Naive thymus-derived CD8-positive, alpha-beta T cell (primary cell): ENCODE measurements at regions not wholly inside any gene's neighbourhood (a gene's known extent, or its start where the extent isn't known, plus 50 kb on each side); places are given as distances from the start of the nearest gene placed in this dataset.

Experiments
- ATAC-seq, 2 donors: fragments of 150-1000 bp; cut with Tn5 transposase in 1 of 2; sonication (Bioruptor Pico), chemical (Tn5 transposase) in 1 of 2; 1 replicate in 1 of 2; 2 replicates in 1 of 2; pipeline ENCODE4 v1.10.0; 2021; ENCODE audit warnings: mild to moderate bottlenecking in 2 of 2, moderate library complexity in 2 of 2
- POLR2A ChIA-PET: fragments of 350-600 bp; sonication (Branson Sonifier 250); formaldehyde crosslinking; loops from one replicate; lab custom pipeline; 2021; ENCODE audit warnings: antibody characterized with exemption; lab: Charles Lee
- DNase-seq, 10 donors: peaks; one replicate each; pipeline versions ENCODE4 v3.0.0 to v3.0.0-alpha.2; 2020 to 2022
- H3K27ac Mint-ChIP-seq, 10 donors: one replicate each; pipeline ENCODE4 v1.8.0; 2020 to 2022; ENCODE audit warnings: mild to moderate bottlenecking in 10 of 10, mixed read lengths in 10 of 10, moderate library complexity in 4 of 10, inconsistent platforms in 1 of 10
- H3K27me3 Mint-ChIP-seq, 5 donors: one replicate each; pipeline ENCODE4 v1.8.0; 2021 to 2022; ENCODE audit warnings: mixed read lengths in 5 of 5
- H3K36me3 Mint-ChIP-seq, 3 donors: one replicate each; pipeline ENCODE4 v1.8.0; 2020 to 2022; ENCODE audit warnings: mixed read lengths in 3 of 3, mild to moderate bottlenecking in 2 of 3, inconsistent platforms in 1 of 3
- H3K4me1 Mint-ChIP-seq, 4 donors: one replicate each; pipeline ENCODE4 v1.8.0; 2021 to 2022; ENCODE audit warnings: mixed read lengths in 4 of 4
- H3K4me3 Mint-ChIP-seq, 10 donors: one replicate each; pipeline ENCODE4 v1.8.0; 2020 to 2022; ENCODE audit warnings: mild to moderate bottlenecking in 10 of 10, mixed read lengths in 10 of 10, moderate library complexity in 6 of 10, inconsistent platforms in 1 of 10
- H3K9me3 Mint-ChIP-seq, 9 donors: one replicate each; pipeline ENCODE4 v1.8.0; 2020 to 2022; ENCODE audit warnings: mixed read lengths in 9 of 9, mild to moderate bottlenecking in 3 of 9, inconsistent platforms in 1 of 9, moderate library complexity in 1 of 9

DNA sequence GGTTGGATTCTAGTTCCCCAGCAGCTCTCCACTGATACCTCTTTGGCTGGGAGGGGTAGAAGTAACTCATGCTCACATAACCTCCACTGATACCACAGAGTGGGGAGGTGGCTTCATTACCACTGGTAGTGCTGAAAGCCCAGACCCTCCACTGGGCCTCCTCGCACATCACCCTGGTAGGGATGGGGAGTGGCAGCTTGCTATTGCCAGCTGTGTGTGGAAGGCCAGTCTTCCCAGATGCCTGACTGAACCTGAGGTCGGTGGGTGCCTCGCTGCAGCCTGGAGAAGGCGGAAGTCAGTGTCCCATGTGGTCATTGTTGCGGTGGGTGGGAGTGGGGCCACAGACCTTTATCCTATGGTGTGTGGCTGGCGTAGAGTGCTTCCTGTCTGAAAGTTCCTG lies 138.0 kb downstream of the TAF11L14 start:
- POLR2A ChIA-PET = no interaction called here
- no peak overlapping the region for H3K27ac Mint-ChIP-seq
- H3K4me1 Mint-ChIP-seq = no peaks in the 10 kb centered on the region
- no peak for ATAC-seq
- H3K4me3 Mint-ChIP-seq = no peak overlapping the region
- no peaks in the 10 kb centered on the region for H3K36me3 Mint-ChIP-seq
- no peaks in the 10 kb centered on the region for H3K27me3 Mint-ChIP-seq
- H3K9me3 Mint-ChIP-seq = peaks cover 1 to 12% (median 4%) of the 10 kb centered on the region in 9 donors
- no peak for DNase-seq

DNA sequence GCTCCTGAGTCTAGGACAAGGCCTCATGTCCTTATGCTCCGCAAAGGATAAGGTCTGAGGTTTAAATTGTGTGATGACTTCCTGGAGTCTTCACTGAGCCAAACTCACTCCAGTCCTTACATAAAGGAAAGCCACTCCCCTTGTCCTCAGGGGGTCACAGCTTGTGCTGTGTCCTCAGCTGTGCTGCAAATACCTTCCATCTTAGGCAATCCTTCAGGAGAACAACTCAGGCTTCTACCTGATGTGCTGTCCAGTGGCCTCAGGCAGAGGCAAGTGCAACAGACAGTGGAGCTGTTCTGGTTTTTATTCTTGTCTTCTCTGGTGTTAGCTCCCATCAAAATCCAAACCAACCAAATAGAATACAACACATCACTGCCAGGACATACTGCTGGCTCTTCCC lies 151.5 kb downstream of the TAF11L14 start:
- H3K27ac Mint-ChIP-seq = no peak overlapping the region
- POLR2A ChIA-PET = no interaction called here
- no peaks in the 10 kb centered on the region for H3K4me1 Mint-ChIP-seq
- no peak overlapping the region for H3K4me3 Mint-ChIP-seq
- H3K9me3 Mint-ChIP-seq = peaks cover 0 to 12% (median 8%) of the 10 kb centered on the region in 9 donors
- no peak for ATAC-seq
- H3K27me3 Mint-ChIP-seq = no peaks in the 10 kb centered on the region
- no peak for DNase-seq
- H3K36me3 Mint-ChIP-seq = no peaks in the 10 kb centered on the region

- Mint-ChIP-seq H3K4me3 (no peak overlapping the region), H3K27ac (no peak overlapping the region), H3K4me1 (no peaks in the 10 kb centered on the region), H3K9me3 (peaks cover 0 to 14% (median 8%) of the 10 kb centered on the region in 9 donors), H3K36me3 (no peaks in the 10 kb centered on the region), H3K27me3 (no peaks in the 10 kb centered on the region)
- no peak for ATAC-seq
- DNase-seq = no peak
- POLR2A ChIA-PET = no interaction called here
These were observed 154.1 kb downstream of the TAF11L14 start for GRCh38 chr5:17788351-17788750.

DNA sequence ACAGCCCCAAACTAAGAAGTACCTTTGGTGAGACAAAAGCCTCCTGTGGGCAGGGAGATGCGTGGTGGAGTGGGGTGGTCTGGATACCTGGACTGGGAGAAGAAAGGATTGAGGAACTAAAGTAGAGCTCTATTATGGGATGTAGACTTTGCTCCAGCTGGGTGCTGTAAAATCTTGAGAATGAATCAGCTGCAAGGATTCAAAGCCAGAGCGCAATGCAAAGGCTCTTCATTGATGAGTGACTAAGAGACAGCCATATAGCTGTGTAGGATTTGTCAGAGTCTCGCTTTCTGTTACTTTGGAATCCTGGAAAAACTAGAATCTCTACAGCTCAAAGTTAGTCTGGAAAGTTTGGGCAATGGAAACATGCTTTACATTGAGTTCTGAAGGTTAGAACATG lies 159.9 kb downstream of the TAF11L14 start:
- Mint-ChIP-seq H3K4me3 (no peak overlapping the region), H3K27ac (no peak overlapping the region), H3K9me3 (peaks cover 0 to 26% (median 9%) of the 10 kb centered on the region in 9 donors), H3K4me1 (no peaks in the 10 kb centered on the region), H3K27me3 (no peaks in the 10 kb centered on the region), H3K36me3 (no peaks in the 10 kb centered on the region)
- ATAC-seq = no peak
- POLR2A ChIA-PET = no interaction called here
- no peak for DNase-seq

GRCh38 chr5:17794815-17795214 lies 160.6 kb downstream of the TAF11L14 start:
- no peak for DNase-seq
- POLR2A ChIA-PET = no interaction called here
- H3K9me3 Mint-ChIP-seq = peaks cover 0 to 31% (median 7%) of the 10 kb centered on the region in 9 donors
- no peaks in the 10 kb centered on the region for H3K27me3 Mint-ChIP-seq
- no peak for ATAC-seq
- H3K4me1 Mint-ChIP-seq = no peaks in the 10 kb centered on the region
- no peak overlapping the region for H3K4me3 Mint-ChIP-seq
- H3K36me3 Mint-ChIP-seq = no peaks in the 10 kb centered on the region
- H3K27ac Mint-ChIP-seq = no peak overlapping the region

GRCh38 chr5:17796142-17796541 lies 161.9 kb downstream of the TAF11L14 start:
- DNase-seq (no peak), ATAC-seq (no peak)
- H3K27ac Mint-ChIP-seq = no peak overlapping the region
- no peaks in the 10 kb centered on the region for H3K27me3 Mint-ChIP-seq
- H3K4me3 Mint-ChIP-seq = no peak overlapping the region
- POLR2A ChIA-PET = no interaction called here
- H3K4me1 Mint-ChIP-seq = no peaks in the 10 kb centered on the region
- H3K36me3 Mint-ChIP-seq = no peaks in the 10 kb centered on the region
- H3K9me3 Mint-ChIP-seq = peaks cover 0 to 31% (median 5%) of the 10 kb centered on the region in 9 donors

DNA sequence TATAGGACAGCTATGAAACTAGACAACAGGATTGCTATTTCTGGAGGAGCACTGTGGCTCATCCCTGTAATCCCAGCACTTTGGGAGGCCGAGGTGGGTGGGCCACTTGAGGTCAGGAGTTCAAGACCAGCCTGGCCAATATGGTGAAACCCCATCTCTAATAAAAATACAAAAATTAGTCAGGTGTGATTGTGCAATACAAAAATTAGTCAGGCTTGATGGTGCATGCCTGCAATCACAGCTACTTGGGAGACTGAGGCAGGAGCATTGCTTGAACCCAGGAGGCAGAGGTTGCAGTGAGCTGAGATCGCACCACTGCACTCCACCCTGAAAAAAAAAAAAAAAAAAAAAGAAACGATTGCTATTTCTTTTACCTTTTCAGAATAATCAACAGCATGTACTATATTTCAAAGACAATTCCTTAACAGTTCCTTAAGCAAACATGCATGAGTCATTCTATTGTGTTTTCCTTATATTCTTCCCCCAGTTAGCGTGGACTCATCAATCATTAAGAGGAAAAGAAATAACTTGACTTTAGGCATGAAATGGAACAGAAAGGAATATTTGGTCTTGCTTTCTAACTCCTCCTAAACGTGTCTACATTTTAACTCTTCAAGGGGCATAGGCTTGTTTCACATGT lies 162.6 kb downstream of the TAF11L14 start:
- ATAC-seq (no peak), DNase-seq (no peak)
- H3K27ac Mint-ChIP-seq = no peak overlapping the region
- H3K4me1 Mint-ChIP-seq = no peaks in the 10 kb centered on the region
- H3K27me3 Mint-ChIP-seq = no peaks in the 10 kb centered on the region
- H3K9me3 Mint-ChIP-seq = peaks cover 0 to 31% (median 5%) of the 10 kb centered on the region in 9 donors
- H3K36me3 Mint-ChIP-seq = no peaks in the 10 kb centered on the region
- H3K4me3 Mint-ChIP-seq = no peak overlapping the region
- POLR2A ChIA-PET = no interaction called here

DNA sequence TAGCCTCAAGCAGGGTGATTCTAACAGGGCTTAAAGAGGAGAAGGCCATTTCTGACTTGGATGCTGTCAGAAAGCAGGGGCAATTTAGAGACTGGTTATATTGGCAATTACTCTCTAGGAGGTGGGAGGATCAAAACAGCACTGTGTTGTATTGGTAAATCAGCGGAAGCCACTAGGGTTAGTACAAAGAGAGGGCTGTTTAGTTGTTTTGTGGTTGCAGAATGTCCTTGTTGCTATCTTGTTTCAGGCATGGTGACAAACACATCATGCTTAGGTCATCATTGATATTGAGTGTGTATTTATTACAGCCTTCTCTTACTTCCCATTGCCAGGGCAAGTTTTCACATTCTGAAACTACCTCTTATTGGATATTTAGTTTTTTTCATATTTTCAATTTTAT lies 165.3 kb downstream of the TAF11L14 start:
- Mint-ChIP-seq H3K4me1 (no peaks in the 10 kb centered on the region), H3K36me3 (no peaks in the 10 kb centered on the region), H3K4me3 (no peak overlapping the region), H3K27me3 (no peaks in the 10 kb centered on the region), H3K9me3 (peaks cover 0 to 32% (median 5%) of the 10 kb centered on the region in 9 donors), H3K27ac (no peak overlapping the region)
- POLR2A ChIA-PET = no interaction called here
- DNase-seq (no peak), ATAC-seq (no peak)

- POLR2A ChIA-PET = no interaction called here
- H3K27me3 Mint-ChIP-seq = no peaks in the 10 kb centered on the region
- no peak overlapping the region for H3K27ac Mint-ChIP-seq
- no peaks in the 10 kb centered on the region for H3K4me1 Mint-ChIP-seq
- no peak for DNase-seq
- H3K36me3 Mint-ChIP-seq = no peaks in the 10 kb centered on the region
- peaks cover 0 to 32% (median 3%) of the 10 kb centered on the region in 9 donors for H3K9me3 Mint-ChIP-seq
- H3K4me3 Mint-ChIP-seq = no peak overlapping the region
- ATAC-seq = no peak
These were observed 167.3 kb downstream of the TAF11L14 start for GRCh38 chr5:17801595-17801994.

DNA sequence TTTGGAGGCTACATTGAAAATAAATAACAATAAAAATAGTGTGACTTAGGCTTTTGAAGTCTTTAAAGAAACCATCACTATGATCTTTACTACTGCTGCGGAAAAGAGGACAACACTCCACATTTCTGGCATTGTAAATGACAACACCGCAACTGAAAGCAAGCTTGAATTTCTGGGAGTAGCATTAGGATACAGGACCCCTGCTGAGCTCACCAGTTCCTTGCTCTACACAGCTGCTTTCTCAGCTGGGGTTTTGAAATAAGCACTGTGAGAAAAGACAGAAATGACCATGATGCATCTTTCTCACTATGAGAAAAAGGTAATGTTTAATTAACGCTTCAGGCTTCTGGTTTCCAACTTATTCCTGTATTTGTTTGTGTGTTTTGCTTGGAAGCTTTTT lies 168.0 kb downstream of the TAF11L14 start:
- no peak overlapping the region for H3K4me3 Mint-ChIP-seq
- H3K27ac Mint-ChIP-seq = no peak overlapping the region
- ATAC-seq = no peak
- H3K9me3 Mint-ChIP-seq = peaks cover 0 to 29% (median 4%) of the 10 kb centered on the region in 9 donors
- H3K36me3 Mint-ChIP-seq = no peaks in the 10 kb centered on the region
- POLR2A ChIA-PET = no interaction called here
- no peaks in the 10 kb centered on the region for H3K4me1 Mint-ChIP-seq
- no peaks in the 10 kb centered on the region for H3K27me3 Mint-ChIP-seq
- DNase-seq = no peak

DNA sequence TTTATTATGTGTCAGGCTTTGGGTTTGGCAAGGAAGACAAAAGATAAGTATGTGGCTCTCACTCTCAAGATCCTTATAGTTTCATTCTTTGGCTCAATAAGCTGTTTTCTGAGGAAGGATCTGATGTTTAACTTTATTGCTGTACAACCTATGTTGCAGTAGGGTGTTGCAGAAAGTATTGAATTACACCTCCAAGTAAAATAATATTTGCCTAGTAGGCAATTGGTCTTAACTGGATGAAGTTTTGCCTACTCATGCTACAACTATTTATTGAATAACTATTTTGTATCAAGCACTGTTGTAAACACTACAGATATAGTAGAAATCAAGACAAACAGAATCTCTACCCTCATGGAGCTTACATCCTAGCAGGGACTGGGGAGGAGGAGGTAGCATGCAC lies 169.7 kb downstream of the TAF11L14 start:
- Mint-ChIP-seq H3K36me3 (no peaks in the 10 kb centered on the region), H3K27ac (no peak overlapping the region), H3K27me3 (no peaks in the 10 kb centered on the region), H3K9me3 (peaks cover 0 to 19% (median 3%) of the 10 kb centered on the region in 9 donors), H3K4me1 (no peaks in the 10 kb centered on the region), H3K4me3 (no peak overlapping the region)
- DNase-seq (no peak), ATAC-seq (no peak)
- POLR2A ChIA-PET = interaction anchor here (0.6 kb wide), 1 partner anchor 12 kb away, joined by 3 read pairs; no protein-coding TSS in a partner anchor

DNA sequence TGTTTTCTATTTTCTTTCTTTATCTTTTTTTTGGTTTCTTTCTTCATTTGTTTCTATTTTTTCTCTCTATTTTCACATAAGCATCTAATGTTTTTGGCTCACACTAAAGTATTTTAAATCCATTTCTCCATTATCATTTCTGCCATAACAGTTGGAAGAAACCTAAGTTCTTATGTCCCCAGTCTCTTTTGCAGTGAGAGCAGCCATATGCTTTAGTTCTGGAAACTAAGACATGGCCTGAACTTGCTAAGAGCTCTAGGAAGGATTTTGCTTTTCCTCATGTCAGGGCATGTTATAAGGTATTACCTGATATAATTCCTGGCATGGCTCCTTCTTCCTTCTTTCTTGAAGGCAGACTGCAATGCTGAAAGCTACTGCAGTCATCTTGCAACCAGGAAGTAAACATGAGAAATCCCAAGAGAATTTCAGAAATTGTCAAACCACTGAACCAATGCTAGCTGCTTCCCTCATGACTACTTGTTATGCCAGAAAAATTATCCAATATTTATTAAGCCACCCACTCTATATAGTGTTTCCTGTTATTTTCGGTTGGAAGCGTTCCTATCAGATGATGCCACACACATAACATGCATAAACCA lies 171.1 kb downstream of the TAF11L14 start:
- no peaks in the 10 kb centered on the region for H3K4me1 Mint-ChIP-seq
- no peaks in the 10 kb centered on the region for H3K36me3 Mint-ChIP-seq
- no peaks in the 10 kb centered on the region for H3K27me3 Mint-ChIP-seq
- no peak overlapping the region for H3K4me3 Mint-ChIP-seq
- no peak for ATAC-seq
- no peak for DNase-seq
- H3K9me3 Mint-ChIP-seq = peaks cover 0 to 12% (median 4%) of the 10 kb centered on the region in 9 donors
- POLR2A ChIA-PET = no interaction called here
- no peak overlapping the region for H3K27ac Mint-ChIP-seq

GRCh38 chr5:17806818-17807468 lies 172.7 kb downstream of the TAF11L14 start:
- Mint-ChIP-seq H3K27me3 (no peaks in the 10 kb centered on the region), H3K4me1 (no peaks in the 10 kb centered on the region), H3K27ac (no peak overlapping the region), H3K9me3 (peaks cover 0 to 12% (median 4%) of the 10 kb centered on the region in 9 donors), H3K36me3 (no peaks in the 10 kb centered on the region), H3K4me3 (no peak overlapping the region)
- no peak for DNase-seq
- no peak for ATAC-seq
- POLR2A ChIA-PET = no interaction called here
